Spleen (tissue), 7 donors: ENCODE measurements at regions not wholly inside any gene's neighbourhood (a gene's known extent, or its start where the extent isn't known, plus 50 kb on each side); places are given as distances from the start of the nearest gene placed in this dataset.

Experiments used
- CTCF ChIP-seq, 11 experiments: fragments of 200-600 bp in 7 of 11; fragments of 450-650 bp in 4 of 11; sonication (generic) in 4 of 11; IDR thresholded peaks in 8 of 11; conservative IDR thresholded peaks in 3 of 11; 1 replicate in 7 of 11; 2 replicates in 4 of 11; pipeline versions ENCODE4 v1.4.0 to v1.8.0; 2016 to 2021; ENCODE audit warnings: antibody characterized with exemption in 11 of 11, inconsistent platforms in 4 of 11, mild to moderate bottlenecking in 1 of 11
- POLR2A ChIP-seq, 3 donors: fragments of 450-650 bp; IDR thresholded peaks; one replicate each; pipeline ENCODE4 v1.5.1; 2017; ENCODE audit warnings: antibody characterized with exemption in 3 of 3, mild to moderate bottlenecking in 1 of 3
- donor health status: DM: no; HTN: no; CAD: no; lungs with moderate emphysema.
- donor health status: DM: no; HTN: no; CAD: no.
- donor health status: DM: no; HTN: no; CAD: no.

DNA sequence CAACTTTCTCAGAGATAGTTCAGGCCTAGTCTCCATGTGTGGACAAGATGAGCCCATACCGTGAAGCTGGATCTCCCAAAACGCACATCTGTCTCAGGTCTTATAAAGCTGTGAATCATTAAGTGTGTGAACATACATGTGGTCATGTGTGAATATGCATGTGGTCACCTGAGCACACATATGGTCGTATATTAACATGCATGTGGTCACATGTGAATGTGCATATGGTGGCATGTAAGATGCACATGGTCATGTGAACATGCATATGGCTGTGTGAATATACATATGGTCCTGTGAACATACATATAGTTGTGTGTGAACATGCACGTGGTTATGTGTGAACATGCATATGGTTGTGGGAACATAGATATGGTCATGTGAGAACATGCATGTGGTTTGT lies 172.5 kb upstream of the PZP start:
- TF ChIP-seq CTCF (IDR thresholded peaks at IDR 0.05 in 8 of 11, conservative IDR thresholded peaks at IDR 0.05 in 3 of 11) = no peak
- TF ChIP-seq POLR2A (IDR thresholded peaks at IDR 0.05) = no peak
